IMR-90 (cell line): ENCODE measurements at regions not wholly inside any gene's neighbourhood (a gene's known extent, or its start where the extent isn't known, plus 50 kb on each side); places are given as distances from the start of the nearest gene placed in this dataset.

Experiments used
- ATAC-seq: fragments of 200-7000 bp; cut with Tn5 transposase; 2 replicates; pipeline ENCODE4 v1.9.1; 2020; ENCODE audit warnings: low read depth, mild to moderate bottlenecking, moderate library complexity
- BruUV-seq: library from RNA; stranded (reverse); fragments of 400-500 nt; replicated peaks from 2 replicates; lab custom pipeline; 2021; lab: Mats Ljungman, UMichigan
- CTCF ChIA-PET: fragments of 300-600 bp; formaldehyde crosslinking; extraction: SDS; loops from one replicate; lab custom pipeline; 2021; ENCODE audit warnings: antibody characterized with exemption; lab: Yijun Ruan, JAX
- POLR2A ChIA-PET: fragments of 300-600 bp; sonication (Branson Sonifier 250); formaldehyde crosslinking; loops from one replicate; lab custom pipeline; 2022; ENCODE audit warnings: antibody characterized with exemption; ENCODE audit not compliant: unreplicated experiment; lab: Charles Lee
- DNase-seq: peaks from one replicate; pipeline ENCODE4 v3.0.0; 2013
- H2AFZ ChIP-seq: replicated peaks from 2 replicates; pipeline ENCODE3; 2013; ENCODE audit warnings: low read length, mild to moderate bottlenecking; ENCODE audit not compliant: poor library complexity
- H2AK5ac ChIP-seq: 2 replicates; pipeline ENCODE4 v1.6.1; 2013; ENCODE audit warnings: low read depth, low read length, inconsistent platforms
- H2AK9ac ChIP-seq: replicated peaks from 2 replicates; pipeline ENCODE3; 2013; ENCODE audit warnings: mild to moderate bottlenecking, low read depth, low read length, moderate library complexity; ENCODE audit not compliant: poor library complexity
- H2BK120ac ChIP-seq: 2 replicates; pipeline ENCODE4 v1.6.1; 2013; ENCODE audit warnings: low read depth, low read length, inconsistent platforms
- H2BK15ac ChIP-seq: 3 replicates; pipeline ENCODE4 v1.6.1; 2013; ENCODE audit warnings: low read depth, low read length, inconsistent platforms
- H2BK20ac ChIP-seq: 2 replicates; pipeline ENCODE4 v1.6.1; 2013; ENCODE audit warnings: low read depth, mild to moderate bottlenecking, inconsistent platforms, low read length, moderate library complexity
- H2BK5ac ChIP-seq: 2 replicates; pipeline ENCODE4 v1.6.1; 2013; ENCODE audit warnings: mild to moderate bottlenecking, low read depth, low read length, inconsistent platforms; ENCODE audit not compliant: poor library complexity, severe bottlenecking
- H3K14ac ChIP-seq: replicated peaks from 2 replicates; pipeline ENCODE4 v1.6.1; 2013; ENCODE audit warnings: low read depth, low read length, inconsistent platforms
- H3K18ac ChIP-seq: 2 replicates; pipeline ENCODE4 v1.6.1; 2013; ENCODE audit warnings: low read depth, low read length, control low read depth
- H3K23ac ChIP-seq: 2 replicates; pipeline ENCODE4 v1.6.1; 2013; ENCODE audit warnings: low read depth, low read length, inconsistent platforms
- H3K27ac ChIP-seq: 2 replicates; pipeline ENCODE4 v1.5.1; 2013; ENCODE audit warnings: mild to moderate bottlenecking, control low read depth, low read length; ENCODE audit not compliant: insufficient read depth
- H3K27me3 ChIP-seq: 2 replicates; pipeline ENCODE4 v1.6.1; 2013; ENCODE audit warnings: low read length; ENCODE audit not compliant: control insufficient read depth, insufficient read depth
- H3K36me3 ChIP-seq: 2 replicates; pipeline ENCODE4 v1.6.1; 2013; ENCODE audit warnings: low read length, mixed read lengths; ENCODE audit not compliant: control insufficient read depth, insufficient read depth
- H3K4ac ChIP-seq: 2 replicates; pipeline ENCODE4 v1.6.1; 2013; ENCODE audit warnings: low read depth, low read length, inconsistent platforms
- H3K4me1 ChIP-seq: 2 replicates; pipeline ENCODE4 v1.6.1; 2013; ENCODE audit warnings: low read length, mixed read lengths; ENCODE audit not compliant: control insufficient read depth, insufficient read depth
- H3K4me2 ChIP-seq: 2 replicates; pipeline ENCODE4 v1.6.1; 2013; ENCODE audit warnings: low read depth, mild to moderate bottlenecking, control low read depth, low read length, moderate library complexity
- H3K4me3 ChIP-seq: 2 replicates; pipeline ENCODE4 v1.5.1; 2013; ENCODE audit warnings: low read depth, mild to moderate bottlenecking, control low read depth, low read length, moderate library complexity; ENCODE audit not compliant: insufficient read depth
- H3K56ac ChIP-seq: 2 replicates; pipeline ENCODE4 v1.6.1; 2013; ENCODE audit warnings: low read length, inconsistent platforms; ENCODE audit not compliant: insufficient read depth; ENCODE audit errors: extremely low read depth
- H3K79me1 ChIP-seq, 2 experiments: 2 replicates each; pipeline ENCODE4 v1.6.1; 2013; ENCODE audit warnings: low read length in 2 of 2, inconsistent platforms in 1 of 2, low read depth in 1 of 2
- H3K9ac ChIP-seq: 2 replicates; pipeline ENCODE4 v1.6.1; 2013; ENCODE audit warnings: low read depth, low read length, control low read depth
- H3K9me1 ChIP-seq: 2 replicates; pipeline ENCODE4 v1.6.1; 2013; ENCODE audit warnings: low read length, inconsistent platforms; ENCODE audit not compliant: insufficient read depth
- H3K9me3 ChIP-seq: 2 replicates; pipeline ENCODE4 v1.6.1; 2013; ENCODE audit warnings: low read length; ENCODE audit not compliant: control insufficient read depth, insufficient read depth
- H4K20me1 ChIP-seq: 2 replicates; pipeline ENCODE4 v1.6.1; 2013; ENCODE audit warnings: low read length, inconsistent platforms; ENCODE audit not compliant: insufficient read depth
- H4K5ac ChIP-seq: 2 replicates; pipeline ENCODE4 v1.6.1; 2013; ENCODE audit warnings: mild to moderate bottlenecking, low read depth, low read length, control low read depth
- H4K8ac ChIP-seq, 2 experiments: 2 replicates each; pipeline ENCODE4 v1.6.1; 2013; ENCODE audit warnings: low read depth in 2 of 2, low read length in 2 of 2, control low read depth in 1 of 2, inconsistent platforms in 1 of 2
- H4K91ac ChIP-seq: 2 replicates; pipeline ENCODE4 v1.6.1; 2013; ENCODE audit warnings: low read depth, low read length, inconsistent platforms; ENCODE audit not compliant: insufficient read depth
- BHLHE40 ChIP-seq: fragments of 150-350 bp; IDR thresholded peaks from 2 replicates; pipeline ENCODE4 v1.6.1; 2016; ENCODE audit warnings: mild to moderate bottlenecking, low read depth, low read length
- FOS ChIP-seq: fragments of 150-350 bp; IDR thresholded peaks from 2 replicates; pipeline ENCODE4 v1.6.1; 2016; ENCODE audit warnings: low read depth, low read length
- MAFK ChIP-seq: IDR thresholded peaks from 2 replicates; pipeline ENCODE4 v1.6.1; 2012; ENCODE audit warnings: low read depth, low read length, improper control_type of control experiment
- NFE2L2 ChIP-seq: fragments of 150-350 bp; IDR thresholded peaks from 2 replicates; pipeline ENCODE4 v1.6.1; 2016; ENCODE audit warnings: low read depth, mild to moderate bottlenecking, low read length
- RCOR1 ChIP-seq: IDR thresholded peaks from 2 replicates; pipeline ENCODE4 v1.6.1; 2012; ENCODE audit warnings: mild to moderate bottlenecking, low read length, improper control_type of control experiment; ENCODE audit not compliant: insufficient replicate concordance
- SMC3 ChIP-seq: fragments of 150-350 bp; IDR thresholded peaks from 2 replicates; pipeline ENCODE4 v1.6.1; 2016; ENCODE audit warnings: low read depth, mild to moderate bottlenecking, antibody characterized with exemption, low read length, moderate library complexity
- WGBS, 2 experiments: methylation state at CpG; one replicate each; pipeline versions ENCODE4 v1.1.5 to v1.1.7; 2013; ENCODE audit warnings: missing lambda C conversion rate in 2 of 2; ENCODE audit not compliant: insufficient read length in 1 of 2; ENCODE audit errors: extremely low coverage in 2 of 2; 5-methylcytosine and 5-hydroxymethylcytosine counted together
- dilution Hi-C: fragments of 300-500 bp; cut with HindIII; formaldehyde crosslinking; loops from one replicate; pipeline ENCODE4 v1.14.3; 2018; ENCODE audit warnings: low sequenced_read_pairs; ENCODE audit not compliant: unreplicated experiment
- in situ Hi-C: fragments of 300-500 bp; cut with MboI; formaldehyde crosslinking; loops from 3 replicates; pipeline ENCODE4 v1.14.3; 2019; ENCODE audit warnings: low sequenced_read_pairs, inconsistent platforms, mixed read lengths
- intact Hi-C: fragments of 100-400 bp; cut with micrococcal nuclease; formaldehyde crosslinking; loops from 2 replicates; pipeline ENCODE4 v1.10.0; 2022

DNA sequence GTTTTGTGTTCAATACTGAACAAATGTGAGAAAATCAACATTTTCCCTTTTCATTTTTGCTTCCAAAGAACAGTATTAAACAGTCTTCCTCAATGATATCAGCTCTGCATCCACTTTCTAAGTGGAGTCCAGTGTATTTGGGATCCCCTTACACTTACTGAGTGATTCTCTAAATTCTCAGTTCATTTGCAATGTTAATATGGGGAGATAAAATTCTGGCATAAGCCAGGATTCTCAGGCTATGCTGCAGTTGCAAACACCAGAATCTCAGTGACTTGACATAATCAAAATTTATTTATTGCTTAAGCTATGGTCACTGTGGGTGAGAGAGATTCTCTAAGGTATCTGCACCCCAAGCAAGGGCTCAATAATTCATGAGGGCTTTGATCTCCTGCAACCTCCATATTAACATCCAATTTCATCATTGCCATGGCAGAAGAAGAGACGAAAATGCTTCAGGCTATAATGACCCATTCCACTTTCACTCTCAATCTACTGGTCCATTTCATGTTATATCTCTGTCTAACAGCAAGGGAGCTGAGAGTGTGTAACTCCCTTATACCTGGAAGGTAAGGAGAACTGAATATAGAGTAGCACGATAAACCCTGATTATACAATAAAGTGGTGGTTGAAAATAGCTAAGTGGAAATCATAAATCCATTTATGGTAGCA lies 64.1 kb upstream of the CARD18 start:
- H3K79me1 ChIP-seq: no peaks in the 10 kb centered on the region
- intact Hi-C loops: no loop called here
- no peak overlapping the region for H3K4me3 ChIP-seq
- H3K27me3 ChIP-seq: no peaks in the 10 kb centered on the region
- WGBS, 2 experiments: no CpG with 5 or more reads among the region's 2 CpGs
- BruUV-seq: no TSS peak
- no peaks in the 10 kb centered on the region for H3K4me1 ChIP-seq
- ChIA-PET POLR2A (no interaction called here), CTCF (no interaction called here)
- H3K9ac ChIP-seq: no peak overlapping the region
- H3K56ac ChIP-seq: no peak overlapping the region
- in situ Hi-C loops: no loop called here
- no peak overlapping the region for H3K14ac ChIP-seq
- H3K9me1 ChIP-seq: no peaks in the 10 kb centered on the region
- H2AK5ac ChIP-seq: no peak overlapping the region
- no peak overlapping the region for H3K23ac ChIP-seq
- H3K36me3 ChIP-seq: no peaks in the 10 kb centered on the region
- H4K91ac ChIP-seq: no peak overlapping the region
- H3K27ac ChIP-seq: no peak overlapping the region
- no peak overlapping the region for H2BK15ac ChIP-seq
- no peak for DNase-seq
- no peak overlapping the region for H3K4me2 ChIP-seq
- no peak overlapping the region for H2AK9ac ChIP-seq
- H3K9me3 ChIP-seq: no peaks in the 10 kb centered on the region
- dilution Hi-C loops: no loop called here
- TF ChIP-seq NFE2L2 (no peak), MAFK (no peak), FOS (no peak), SMC3 (no peak), BHLHE40 (no peak), RCOR1 (no peak)
- no peak overlapping the region for H2AFZ ChIP-seq
- H2BK20ac ChIP-seq: no peak overlapping the region
- no peak overlapping the region for H4K8ac ChIP-seq
- H3K18ac ChIP-seq: no peak overlapping the region
- H4K5ac ChIP-seq: no peak overlapping the region
- H2BK120ac ChIP-seq: no peak overlapping the region
- H3K4ac ChIP-seq: no peak overlapping the region
- H4K20me1 ChIP-seq: no peaks in the 10 kb centered on the region
- H2BK5ac ChIP-seq: no peak overlapping the region
- no peak for ATAC-seq
